GDM1 (cell line): ENCODE measurements at regions not wholly inside any gene's neighbourhood (a gene's known extent, or its start where the extent isn't known, plus 50 kb on each side); places are given as distances from the start of the nearest gene placed in this dataset.

Experiments used
- DNase-seq: peaks from one replicate; lab custom pipeline; 2025; lab: John Stamatoyannopoulos, UW

GRCh38 chr2:41847744-41848441 is 199.9 kb upstream of the PKDCC start:
- DNase-seq = no peak

- DNase-seq = no peak
Measured at GRCh38 chr2:41851554-41851953, 196.3 kb upstream of the PKDCC start.

- DNase-seq = no peak
Measured at GRCh38 chr2:41853427-41854191, 194.2 kb upstream of the PKDCC start.

GRCh38 chr2:41854227-41854626 is 193.6 kb upstream of the PKDCC start:
- no peak for DNase-seq

GRCh38 chr2:41856946-41857345 is 190.9 kb upstream of the PKDCC start:
- DNase-seq = no peak

GRCh38 chr2:41859615-41860514 is 188.0 kb upstream of the PKDCC start:
- DNase-seq = no peak

- DNase-seq = no peak
Measured at GRCh38 chr2:41863062-41863461, 184.8 kb upstream of the PKDCC start.

- DNase-seq = no peak
Measured at GRCh38 chr2:41865263-41865662, 182.6 kb upstream of the PKDCC start.

GRCh38 chr2:41867553-41867952 is 180.3 kb upstream of the PKDCC start:
- no peak for DNase-seq

GRCh38 chr2:41869542-41870264 is 178.1 kb upstream of the PKDCC start:
- peak; percentile 43 for DNase-seq

GRCh38 chr2:41870265-41870585 is 177.6 kb upstream of the PKDCC start:
- DNase-seq = no peak

GRCh38 chr2:41871080-41871479 is 176.7 kb upstream of the PKDCC start:
- DNase-seq = no peak

GRCh38 chr2:41872646-41873045 is 175.2 kb upstream of the PKDCC start:
- DNase-seq = no peak

- DNase-seq = no peak
Measured at GRCh38 chr2:41873102-41874031, 174.5 kb upstream of the PKDCC start.

GRCh38 chr2:41877114-41877678 is 170.6 kb upstream of the PKDCC start:
- no peak for DNase-seq

GRCh38 chr2:41878056-41878455 is 169.8 kb upstream of the PKDCC start:
- no peak for DNase-seq

- DNase-seq = no peak
Measured at GRCh38 chr2:41878716-41879234, 169.0 kb upstream of the PKDCC start.

GRCh38 chr2:41879235-41879916 is 168.4 kb upstream of the PKDCC start:
- DNase-seq = peak; percentile 21

GRCh38 chr2:41880561-41881243 is 167.1 kb upstream of the PKDCC start:
- no peak for DNase-seq
